GM18951 (cell line): ENCODE measurements at regions not wholly inside any gene's neighbourhood (a gene's known extent, or its start where the extent isn't known, plus 50 kb on each side); places are given as distances from the start of the nearest gene placed in this dataset.

Experiments used
- POLR2A ChIP-seq: IDR thresholded peaks from 4 replicates; pipeline ENCODE4 v1.6.1; 2011; ENCODE audit warnings: mild to moderate bottlenecking; ENCODE audit not compliant: insufficient read length, insufficient read depth; ENCODE audit errors: extremely low read depth
- in situ Hi-C: fragments of 300-500 bp; cut with MboI; formaldehyde crosslinking; loops from one replicate; pipeline ENCODE4 v1.12.0; 2022; ENCODE audit warnings: low sequenced_read_pairs, mixed read lengths, inconsistent platforms; ENCODE audit not compliant: unreplicated experiment

DNA sequence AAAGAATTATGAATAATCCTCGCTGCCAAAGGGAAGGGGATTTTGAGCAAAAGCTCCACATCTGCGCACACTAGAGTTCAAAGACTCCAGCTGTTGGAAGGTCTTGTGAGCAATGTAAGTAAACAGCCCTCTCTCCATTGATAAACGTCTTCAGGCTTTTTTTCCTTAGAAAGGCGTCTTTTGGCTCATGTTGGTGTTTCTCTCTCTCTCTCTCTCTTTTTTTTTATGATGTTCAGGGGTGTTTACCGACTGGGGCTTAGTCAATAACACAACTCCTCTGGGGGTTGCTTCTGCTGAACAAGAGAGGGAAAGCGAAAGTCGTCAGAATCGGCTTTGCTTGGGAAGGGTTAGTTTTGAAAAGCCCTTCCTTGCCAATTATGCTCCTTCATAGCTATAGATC lies 53.2 kb upstream of the C1QTNF7 start:
- TF ChIP-seq POLR2A, result no peak
- in situ Hi-C loops, result no loop called here

DNA sequence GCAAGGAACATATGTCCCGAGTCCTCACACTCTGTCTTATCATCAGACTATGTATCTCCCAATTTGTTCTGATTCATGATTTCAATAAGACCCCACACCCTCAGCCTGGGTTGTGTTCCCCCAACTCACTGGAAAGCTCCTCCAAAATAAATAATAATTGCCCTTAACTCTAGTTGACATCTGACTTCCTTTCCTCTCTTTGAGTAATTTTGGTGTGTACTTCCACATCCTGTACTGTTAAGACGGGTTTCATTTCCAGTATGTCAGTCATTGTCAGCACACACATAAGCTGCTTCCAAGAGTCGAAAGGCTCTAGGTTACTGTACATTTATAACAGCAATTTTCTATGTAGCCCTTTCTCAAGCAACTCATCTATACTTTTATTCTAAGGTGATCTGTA lies 52.2 kb upstream of the C1QTNF7 start:
- in situ Hi-C loops, result no loop called here
- TF ChIP-seq POLR2A, result no peak

DNA sequence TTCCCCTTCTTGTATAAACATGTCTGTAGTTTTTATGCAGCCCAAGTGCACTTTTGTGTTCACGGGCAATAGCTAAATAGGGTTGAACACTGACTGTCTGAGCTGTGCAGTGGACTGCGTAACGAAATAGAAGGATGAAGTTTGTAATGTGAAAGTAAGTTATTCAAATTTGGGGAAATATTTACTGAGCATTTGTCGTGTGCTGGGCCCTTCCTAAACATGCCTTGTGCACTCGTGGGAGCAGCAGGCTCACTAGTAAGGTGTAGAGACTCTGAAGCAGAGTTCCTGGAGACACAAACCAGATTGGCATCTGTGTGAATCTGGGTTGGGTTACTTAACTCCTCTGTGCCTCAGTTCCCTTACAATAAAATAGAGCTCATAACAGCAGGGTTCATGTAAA lies 51.7 kb upstream of the C1QTNF7 start:
- in situ Hi-C loops, result no loop called here
- TF ChIP-seq POLR2A, result no peak

DNA sequence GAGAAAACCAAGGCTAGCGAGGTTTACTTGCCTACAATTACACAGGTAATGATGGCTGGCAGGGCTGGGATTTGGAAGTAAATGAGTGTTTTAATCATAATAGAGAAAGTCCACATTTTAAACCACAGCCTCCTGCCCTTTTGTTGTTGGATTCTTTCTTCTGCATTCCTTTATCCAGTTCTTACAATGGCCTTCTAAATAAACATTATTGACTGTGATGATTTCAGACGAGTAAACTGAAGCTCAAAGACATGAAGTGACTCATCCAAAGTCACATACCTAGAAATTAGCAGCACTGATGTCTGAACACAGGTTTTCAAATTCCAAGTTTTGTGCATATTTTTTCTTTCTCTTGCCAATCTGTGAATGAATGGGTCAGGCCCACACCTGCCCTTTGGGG lies 51.2 kb upstream of the C1QTNF7 start:
- in situ Hi-C loops, result no loop called here
- no peak for TF ChIP-seq POLR2A
